ENCODE measurements at regions not wholly inside any gene's neighbourhood (a gene's known extent, or its start where the extent isn't known, plus 50 kb on each side); places are given as distances from the start of the nearest gene placed in this dataset.

GRCh38 chr16:51994597-51994996, 552.3 kb downstream of the TOX3 start:
- no peak overlapping the region for H3K4me2 ChIP-seq (ENCODE audit: low read length)
- DNase-seq (ENCODE audit: low spot score): no peak
- no TSS peak for BruUV-seq (replicated peaks)
- no peak overlapping the region for H3K4me3 ChIP-seq (ENCODE audit: low read depth, low read length, poor library complexity, severe bottlenecking)
- H3K4me1 ChIP-seq (ENCODE audit: insufficient read depth, low read length, poor library complexity, severe bottlenecking): no peaks in the 10 kb centered on the region
- ChIA-PET POLR2A (no interaction called here), CTCF (ENCODE audit: unreplicated experiment) (no interaction called here)
- TF ChIP-seq EZH2phosphoT487 (IDR thresholded peaks at IDR 0.05; ENCODE audit: borderline replicate concordance, low read depth, low read length): no peak
- no peak for TF ChIP-seq CTCF (conservative IDR thresholded peaks at IDR 0.05; ENCODE audit: low read length)
- no peak overlapping the region for H3K27ac ChIP-seq (ENCODE audit: low read depth, low read length, poor library complexity, severe bottlenecking)
- H3K9me2 ChIP-seq (ENCODE audit: insufficient read depth, low read length): no peaks in the 10 kb centered on the region
- H2AFZ ChIP-seq (ENCODE audit: low read length): no peak overlapping the region
- H3K79me2 ChIP-seq (ENCODE audit: insufficient read depth, low read depth, low read length): no peaks in the 10 kb centered on the region
- H3K9me3 ChIP-seq (ENCODE audit: low read length): no peaks in the 10 kb centered on the region
- no peaks in the 10 kb centered on the region for H4K20me1 ChIP-seq (ENCODE audit: insufficient read depth, low read length)
- no peaks in the 10 kb centered on the region for H3K36me3 ChIP-seq (ENCODE audit: insufficient read depth, low read length)
- intact Hi-C loops (cut with micrococcal nuclease; ENCODE audit: unreplicated experiment): no loop called here

GRCh38 chr16:51989637-51990230, 557.2 kb downstream of the TOX3 start:
- CTCF ChIA-PET (ENCODE audit: unreplicated experiment): no interaction called here
- POLR2A ChIA-PET: interaction anchor here (0.5 kb wide), 1 partner anchor 112 kb away, joined by 5 read pairs; no protein-coding TSS in a partner anchor
- TF ChIP-seq CTCF (conservative IDR thresholded peaks at IDR 0.05; ENCODE audit: low read length) (no peak), EZH2phosphoT487 (IDR thresholded peaks at IDR 0.05; ENCODE audit: borderline replicate concordance, low read depth, low read length) (no peak)

GRCh38 chr16:51988977-51989376, 558.0 kb downstream of the TOX3 start:
- Histone ChIP-seq H3K36me3 (ENCODE audit: insufficient read depth, low read length) (no peaks in the 10 kb centered on the region), H3K79me2 (ENCODE audit: insufficient read depth, low read depth, low read length) (no peaks in the 10 kb centered on the region), H3K4me3 (ENCODE audit: low read depth, low read length, poor library complexity, severe bottlenecking) (no peak overlapping the region), H3K4me2 (ENCODE audit: low read length) (no peak overlapping the region), H3K9me2 (ENCODE audit: insufficient read depth, low read length) (no peaks in the 10 kb centered on the region), H4K20me1 (ENCODE audit: insufficient read depth, low read length) (no peaks in the 10 kb centered on the region), H3K9me3 (ENCODE audit: low read length) (no peaks in the 10 kb centered on the region), H3K4me1 (ENCODE audit: insufficient read depth, low read length, poor library complexity, severe bottlenecking) (no peaks in the 10 kb centered on the region), H3K27ac (ENCODE audit: low read depth, low read length, poor library complexity, severe bottlenecking) (no peak overlapping the region), H2AFZ (ENCODE audit: low read length) (no peak overlapping the region)
- CTCF ChIA-PET (ENCODE audit: unreplicated experiment): no interaction called here
- POLR2A ChIA-PET: no interaction called here
- DNase-seq (ENCODE audit: low spot score): no peak
- intact Hi-C loops (cut with micrococcal nuclease; ENCODE audit: unreplicated experiment): no loop called here
- BruUV-seq (replicated peaks): no TSS peak
- TF ChIP-seq CTCF (conservative IDR thresholded peaks at IDR 0.05; ENCODE audit: low read length): no peak
- TF ChIP-seq EZH2phosphoT487 (IDR thresholded peaks at IDR 0.05; ENCODE audit: borderline replicate concordance, low read depth, low read length): no peak

More at GRCh38 chr16:51989637-51990230, 557.2 kb downstream of the TOX3 start:
- Histone ChIP-seq H4K20me1 (ENCODE audit: insufficient read depth, low read length) (no peaks in the 10 kb centered on the region), H3K36me3 (ENCODE audit: insufficient read depth, low read length) (no peaks in the 10 kb centered on the region), H3K9me2 (ENCODE audit: insufficient read depth, low read length) (no peaks in the 10 kb centered on the region), H3K4me3 (ENCODE audit: low read depth, low read length, poor library complexity, severe bottlenecking) (no peak overlapping the region), H3K79me2 (ENCODE audit: insufficient read depth, low read depth, low read length) (no peaks in the 10 kb centered on the region), H3K4me1 (ENCODE audit: insufficient read depth, low read length, poor library complexity, severe bottlenecking) (no peaks in the 10 kb centered on the region), H3K4me2 (ENCODE audit: low read length) (no peak overlapping the region), H3K27ac (ENCODE audit: low read depth, low read length, poor library complexity, severe bottlenecking) (no peak overlapping the region), H2AFZ (ENCODE audit: low read length) (no peak overlapping the region), H3K9me3 (ENCODE audit: low read length) (no peaks in the 10 kb centered on the region)
- intact Hi-C loops (cut with micrococcal nuclease; ENCODE audit: unreplicated experiment): no loop called here
- DNase-seq (ENCODE audit: low spot score): no peak
- no TSS peak for BruUV-seq (replicated peaks)

Measured in OCI-LY7 (cell line).